ENCODE measurements at regions not wholly inside any gene's neighbourhood (a gene's known extent, or its start where the extent isn't known, plus 50 kb on each side); places are given as distances from the start of the nearest gene placed in this dataset.

- no peak for TF ChIP-seq CTCF (IDR thresholded peaks at IDR 0.05; ENCODE audit: borderline replicate concordance, extremely low read depth, low read length, poor library complexity, severe bottlenecking)
- no peak for TF ChIP-seq EZH2 (IDR thresholded peaks at IDR 0.05; ENCODE audit: borderline replicate concordance, low read depth, low read length, severe bottlenecking)
These were observed 956.2 kb upstream of the LRATD1 start for GRCh38 chr2:13676269-13676668.
